Glutamatergic neuron (in vitro differentiated cells): ENCODE measurements at regions not wholly inside any gene's neighbourhood (a gene's known extent, or its start where the extent isn't known, plus 50 kb on each side); places are given as distances from the start of the nearest gene placed in this dataset.

ENCODE experiments used
- DNase-seq: peaks from one replicate; pipeline ENCODE4 v3.0.0; 2022
- H3K27ac Mint-ChIP-seq: one replicate; pipeline ENCODE4 v1.8.0; 2020; ENCODE audit warnings: mild to moderate bottlenecking, mixed read lengths, inconsistent platforms; ENCODE audit not compliant: unreplicated experiment
- H3K27me3 Mint-ChIP-seq: one replicate; pipeline ENCODE4 v1.8.0; 2020; ENCODE audit warnings: mild to moderate bottlenecking, moderate library complexity, mixed read lengths, inconsistent platforms; ENCODE audit not compliant: unreplicated experiment
- H3K36me3 Mint-ChIP-seq: one replicate; pipeline ENCODE4 v1.8.0; 2020; ENCODE audit warnings: mild to moderate bottlenecking, mixed read lengths, inconsistent platforms; ENCODE audit not compliant: unreplicated experiment
- H3K4me1 Mint-ChIP-seq: one replicate; pipeline ENCODE4 v1.8.0; 2020; ENCODE audit warnings: mild to moderate bottlenecking, low read depth, mixed read lengths, inconsistent platforms; ENCODE audit not compliant: unreplicated experiment
- H3K4me3 Mint-ChIP-seq: one replicate; pipeline ENCODE4 v1.8.0; 2020; ENCODE audit warnings: mild to moderate bottlenecking, mixed read lengths, inconsistent platforms; ENCODE audit not compliant: unreplicated experiment
- H3K9me3 Mint-ChIP-seq: one replicate; pipeline ENCODE4 v1.8.0; 2020; ENCODE audit warnings: mild to moderate bottlenecking, moderate library complexity, mixed read lengths, inconsistent platforms; ENCODE audit not compliant: unreplicated experiment
- TF ChIP-seq, protein P1 (sequence below): fragments of 200-600 bp; sonication (generic); IDR thresholded peaks from one replicate; pipeline ENCODE4 v1.5.0; 2021; ENCODE audit not compliant: partially characterized antibody, unreplicated experiment

DNA sequence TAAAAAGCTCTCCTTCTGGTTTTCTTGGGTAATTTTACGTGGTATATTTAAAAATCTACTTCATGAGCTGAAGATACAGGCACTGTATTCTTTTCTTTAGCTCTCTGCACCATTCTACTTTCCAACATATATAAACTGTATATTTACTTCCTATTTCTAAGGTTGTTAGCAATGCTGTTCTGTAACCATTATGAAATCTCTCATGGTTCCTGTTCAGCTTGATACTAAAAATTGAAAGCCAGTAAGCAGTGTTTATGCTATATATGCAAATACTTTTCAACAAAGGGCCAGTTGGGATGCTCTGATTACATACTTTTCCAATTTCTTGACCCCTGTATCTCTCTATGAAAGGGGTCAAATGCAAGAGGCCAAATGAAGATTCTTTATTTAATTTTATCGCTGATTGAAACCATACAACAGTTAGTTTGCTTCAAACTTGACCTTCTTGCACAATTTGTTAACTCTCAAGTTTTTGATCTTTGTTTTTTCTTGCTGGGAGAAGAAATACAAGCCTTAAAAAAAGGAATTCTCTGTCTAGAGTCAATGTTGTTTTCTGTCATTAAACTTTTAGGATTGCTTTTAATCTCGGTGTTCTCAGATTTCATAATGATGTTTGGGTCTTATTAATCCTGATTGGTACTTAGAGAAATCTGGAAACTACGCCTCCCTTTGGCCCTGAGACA, 223.2 kb downstream of the PRL start:
- DNase-seq, result no peak
- Mint-ChIP-seq H3K27ac (no peak overlapping the region), H3K27me3 (peaks cover 4% of the 10 kb centered on the region), H3K9me3 (peaks cover 2% of the 10 kb centered on the region), H3K4me1 (peaks cover 23% of the 10 kb centered on the region), H3K4me3 (no peak overlapping the region), H3K36me3 (peaks cover 6% of the 10 kb centered on the region)
- TF ChIP-seq, protein P1, sequence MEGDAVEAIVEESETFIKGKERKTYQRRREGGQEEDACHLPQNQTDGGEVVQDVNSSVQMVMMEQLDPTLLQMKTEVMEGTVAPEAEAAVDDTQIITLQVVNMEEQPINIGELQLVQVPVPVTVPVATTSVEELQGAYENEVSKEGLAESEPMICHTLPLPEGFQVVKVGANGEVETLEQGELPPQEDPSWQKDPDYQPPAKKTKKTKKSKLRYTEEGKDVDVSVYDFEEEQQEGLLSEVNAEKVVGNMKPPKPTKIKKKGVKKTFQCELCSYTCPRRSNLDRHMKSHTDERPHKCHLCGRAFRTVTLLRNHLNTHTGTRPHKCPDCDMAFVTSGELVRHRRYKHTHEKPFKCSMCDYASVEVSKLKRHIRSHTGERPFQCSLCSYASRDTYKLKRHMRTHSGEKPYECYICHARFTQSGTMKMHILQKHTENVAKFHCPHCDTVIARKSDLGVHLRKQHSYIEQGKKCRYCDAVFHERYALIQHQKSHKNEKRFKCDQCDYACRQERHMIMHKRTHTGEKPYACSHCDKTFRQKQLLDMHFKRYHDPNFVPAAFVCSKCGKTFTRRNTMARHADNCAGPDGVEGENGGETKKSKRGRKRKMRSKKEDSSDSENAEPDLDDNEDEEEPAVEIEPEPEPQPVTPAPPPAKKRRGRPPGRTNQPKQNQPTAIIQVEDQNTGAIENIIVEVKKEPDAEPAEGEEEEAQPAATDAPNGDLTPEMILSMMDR, result no peak

DNA sequence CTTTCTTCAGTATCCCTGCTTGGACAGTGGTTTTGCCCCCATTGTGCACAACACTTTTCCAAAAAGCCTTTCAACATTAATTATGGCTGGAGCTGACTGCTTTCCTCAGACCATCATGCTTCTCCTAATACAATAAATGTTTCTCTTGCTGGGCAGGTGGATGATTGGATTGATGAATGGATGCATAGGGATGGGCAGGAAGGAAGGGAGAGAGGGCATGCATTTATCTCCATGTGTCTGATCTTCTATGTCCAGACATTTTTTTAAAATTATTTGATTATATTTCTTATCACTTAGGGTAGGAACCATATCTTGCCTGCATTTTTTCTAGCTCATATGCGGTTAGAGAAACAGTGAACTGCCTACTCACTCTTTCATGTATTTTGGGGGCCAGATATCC, 218.5 kb downstream of the PRL start:
- Mint-ChIP-seq H3K27me3 (peaks cover 6% of the 10 kb centered on the region), H3K36me3 (peaks cover 6% of the 10 kb centered on the region), H3K9me3 (no peaks in the 10 kb centered on the region), H3K4me3 (no peak overlapping the region), H3K4me1 (peaks cover 23% of the 10 kb centered on the region), H3K27ac (no peak overlapping the region)
- DNase-seq, result no peak
- TF ChIP-seq, protein P1, result no peak

DNA sequence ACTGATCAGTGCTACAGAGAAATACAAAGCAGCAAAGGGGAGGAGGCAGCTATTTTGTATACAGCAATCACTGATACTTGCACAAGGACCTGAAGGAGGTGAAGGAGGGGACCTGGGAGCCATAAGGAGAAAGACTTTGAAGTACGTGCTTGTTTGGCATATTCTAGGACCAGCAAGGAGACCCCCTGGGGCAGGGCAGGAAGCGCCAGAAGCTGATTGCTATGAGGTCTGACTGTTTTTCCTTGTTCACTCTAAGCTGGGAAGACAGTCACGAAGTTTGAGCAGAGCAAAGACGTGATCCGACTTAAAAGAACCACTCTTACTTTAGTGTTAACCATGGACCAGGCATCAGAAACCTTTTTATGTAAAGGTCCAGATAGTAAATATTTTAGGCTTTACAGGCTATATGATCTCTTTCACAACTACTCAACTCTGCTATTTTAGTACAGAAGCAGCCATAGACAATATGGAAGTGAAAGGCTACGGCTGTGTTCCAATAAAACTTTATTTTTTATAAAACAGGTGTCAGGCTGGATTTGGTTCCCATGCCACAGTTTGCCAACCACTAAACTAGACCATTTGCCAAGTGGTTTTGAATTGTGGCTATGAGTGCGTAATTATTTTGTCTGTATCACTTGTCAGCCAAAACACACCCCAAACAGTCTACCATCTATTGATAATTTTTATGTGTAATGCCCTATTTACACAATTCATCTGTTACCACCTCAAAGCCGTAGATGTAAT, 217.9 kb downstream of the PRL start:
- TF ChIP-seq, protein P1, result no peak
- no peak overlapping the region for H3K27ac Mint-ChIP-seq
- no peaks in the 10 kb centered on the region for H3K9me3 Mint-ChIP-seq
- H3K4me1 Mint-ChIP-seq, result peaks cover 30% of the 10 kb centered on the region
- peak; percentile 21 for DNase-seq
- no peak overlapping the region for H3K4me3 Mint-ChIP-seq
- H3K36me3 Mint-ChIP-seq, result peaks cover 6% of the 10 kb centered on the region
- peaks cover 6% of the 10 kb centered on the region for H3K27me3 Mint-ChIP-seq

DNA sequence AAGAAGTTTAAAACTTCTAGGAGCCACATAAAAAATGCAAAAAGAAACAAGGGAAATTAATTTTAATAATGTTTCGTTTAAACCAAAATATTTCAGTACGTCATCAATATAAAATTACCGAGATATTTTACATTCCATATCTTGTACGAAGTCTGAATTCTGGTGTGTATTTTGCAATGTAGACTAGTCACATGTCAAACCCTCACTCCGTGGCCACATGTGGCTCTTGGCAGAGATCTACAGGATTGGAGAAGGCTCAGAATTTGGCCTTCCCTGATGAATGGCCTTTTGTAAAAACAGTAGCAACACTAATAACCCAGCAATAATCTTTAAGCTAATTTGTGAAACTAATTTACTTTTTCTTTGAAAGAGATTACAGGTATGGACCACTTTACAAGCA, 217.1 kb downstream of the PRL start:
- Mint-ChIP-seq H3K27ac (no peak overlapping the region), H3K4me1 (peaks cover 32% of the 10 kb centered on the region), H3K36me3 (peaks cover 4% of the 10 kb centered on the region), H3K9me3 (no peaks in the 10 kb centered on the region), H3K27me3 (peaks cover 3% of the 10 kb centered on the region), H3K4me3 (no peak overlapping the region)
- no peak for DNase-seq
- TF ChIP-seq, protein P1, result no peak

DNA sequence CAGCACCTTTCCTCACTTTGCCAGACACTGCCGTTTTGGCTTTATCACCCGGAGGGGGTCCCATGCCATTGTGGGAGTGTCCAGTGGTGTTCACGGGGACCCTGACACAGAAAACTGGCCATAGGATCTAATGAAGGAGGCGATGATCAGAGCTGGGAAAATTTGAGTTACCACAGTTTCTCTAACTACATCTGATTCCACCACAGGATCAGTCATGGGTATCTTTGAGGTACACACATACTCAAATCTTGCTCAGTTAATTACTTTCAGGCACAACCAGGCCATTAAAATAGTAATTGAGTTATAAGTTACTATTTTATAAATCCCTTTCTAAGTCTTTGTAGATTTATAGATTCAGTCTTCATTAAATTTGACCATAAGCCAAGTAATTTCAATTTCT, 215.1 kb downstream of the PRL start:
- H3K4me1 Mint-ChIP-seq, result peaks cover 32% of the 10 kb centered on the region
- peaks cover 17% of the 10 kb centered on the region for H3K36me3 Mint-ChIP-seq
- H3K27ac Mint-ChIP-seq, result no peak overlapping the region

More for the DNA sequence above, 215.1 kb downstream of the PRL start:
- TF ChIP-seq, protein P1, result no peak
- H3K4me3 Mint-ChIP-seq, result no peak overlapping the region
- DNase-seq, result no peak
- H3K27me3 Mint-ChIP-seq, result peaks cover 3% of the 10 kb centered on the region
- H3K9me3 Mint-ChIP-seq, result peaks cover 2% of the 10 kb centered on the region
